Panc1 (cell line): ENCODE measurements at regions not wholly inside any gene's neighbourhood (a gene's known extent, or its start where the extent isn't known, plus 50 kb on each side); places are given as distances from the start of the nearest gene placed in this dataset.

Source experiments
- POLR2AphosphoS5 ChIP-seq: IDR thresholded peaks from 2 replicates; pipeline ENCODE4 v1.6.1; 2012; ENCODE audit warnings: mild to moderate bottlenecking, low read depth, low read length, moderate library complexity
- REST ChIP-seq, 2 experiments: IDR thresholded peaks; 2 replicates each; pipeline ENCODE4 v1.6.1; 2011 to 2012; ENCODE audit warnings: low read depth in 2 of 2, control low read depth in 1 of 2, low read length in 1 of 2, mild to moderate bottlenecking in 1 of 2, moderate library complexity in 1 of 2; ENCODE audit not compliant: insufficient read depth in 1 of 2
- SIN3A ChIP-seq: IDR thresholded peaks from 2 replicates; pipeline ENCODE4 v1.6.1; 2012; ENCODE audit warnings: low read depth, mild to moderate bottlenecking, low read length, moderate library complexity, borderline replicate concordance; ENCODE audit not compliant: insufficient read depth
- TCF7L2 ChIP-seq: IDR thresholded peaks from 2 replicates; pipeline ENCODE4 v1.6.1; 2011; ENCODE audit warnings: mild to moderate bottlenecking, low read depth, low read length, inconsistent platforms
- TF ChIP-seq, protein P1 (sequence below): fragments of 450-650 bp; IDR thresholded peaks from 2 replicates; pipeline ENCODE4 v1.5.1; 2017; ENCODE audit warnings: mild to moderate bottlenecking

DNA sequence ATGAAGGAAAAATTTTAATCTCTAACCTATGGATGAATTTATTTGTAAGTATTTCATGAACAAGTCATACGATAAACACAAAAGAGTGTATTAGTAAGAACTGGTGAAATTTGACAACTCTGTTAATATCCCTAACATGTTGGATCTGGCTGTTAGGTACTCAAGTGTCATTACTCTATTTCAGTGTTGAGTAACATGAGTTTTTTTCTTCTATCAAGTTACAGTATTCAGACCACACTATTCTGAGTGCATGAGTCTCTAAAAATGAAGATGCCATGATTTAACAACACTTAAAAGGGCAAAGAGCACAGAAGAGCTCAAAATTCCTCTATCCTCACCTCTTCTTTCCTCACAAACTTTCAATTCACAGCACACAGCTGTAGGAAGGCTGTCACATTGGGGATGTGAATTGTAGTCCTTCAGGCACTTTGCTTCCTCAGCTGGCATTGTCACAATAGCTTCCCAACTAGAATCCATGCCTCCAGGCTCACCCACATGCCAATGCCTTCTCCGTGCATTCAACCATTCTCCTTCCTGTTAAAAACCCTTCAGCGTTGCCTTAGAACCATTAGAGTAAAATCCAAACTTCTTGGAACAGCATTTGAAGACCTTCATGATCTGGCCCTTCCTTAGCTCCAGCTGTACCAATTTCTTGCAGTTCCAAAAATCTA lies 73.7 kb upstream of the DBX2 start:
- TF ChIP-seq, protein P1, sequence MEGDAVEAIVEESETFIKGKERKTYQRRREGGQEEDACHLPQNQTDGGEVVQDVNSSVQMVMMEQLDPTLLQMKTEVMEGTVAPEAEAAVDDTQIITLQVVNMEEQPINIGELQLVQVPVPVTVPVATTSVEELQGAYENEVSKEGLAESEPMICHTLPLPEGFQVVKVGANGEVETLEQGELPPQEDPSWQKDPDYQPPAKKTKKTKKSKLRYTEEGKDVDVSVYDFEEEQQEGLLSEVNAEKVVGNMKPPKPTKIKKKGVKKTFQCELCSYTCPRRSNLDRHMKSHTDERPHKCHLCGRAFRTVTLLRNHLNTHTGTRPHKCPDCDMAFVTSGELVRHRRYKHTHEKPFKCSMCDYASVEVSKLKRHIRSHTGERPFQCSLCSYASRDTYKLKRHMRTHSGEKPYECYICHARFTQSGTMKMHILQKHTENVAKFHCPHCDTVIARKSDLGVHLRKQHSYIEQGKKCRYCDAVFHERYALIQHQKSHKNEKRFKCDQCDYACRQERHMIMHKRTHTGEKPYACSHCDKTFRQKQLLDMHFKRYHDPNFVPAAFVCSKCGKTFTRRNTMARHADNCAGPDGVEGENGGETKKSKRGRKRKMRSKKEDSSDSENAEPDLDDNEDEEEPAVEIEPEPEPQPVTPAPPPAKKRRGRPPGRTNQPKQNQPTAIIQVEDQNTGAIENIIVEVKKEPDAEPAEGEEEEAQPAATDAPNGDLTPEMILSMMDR, result no peak
- TF ChIP-seq POLR2AphosphoS5 (no peak), REST (IDR thresholded peaks at IDR 0.05; ENCODE audit: insufficient read depth in 1 of 2, low read depth in 2 of 2, low read length in 1 of 2) (no peak), TCF7L2 (no peak), SIN3A (no peak)
